H1 (cell line): ENCODE measurements at regions not wholly inside any gene's neighbourhood (a gene's known extent, or its start where the extent isn't known, plus 50 kb on each side); places are given as distances from the start of the nearest gene placed in this dataset.

Source experiments
- CBX8 ChIP-seq: fragments of 300-800, 300-1000 bp; sonication (generic); IDR thresholded peaks from 2 replicates; pipeline ENCODE4 v1.7.1; 2016; ENCODE audit warnings: low read depth, low read length, borderline replicate concordance
- SUZ12 ChIP-seq: fragments of 200-600 bp; sonication (generic); IDR thresholded peaks from 2 replicates; pipeline ENCODE4 v1.6.1; 2012; ENCODE audit warnings: mild to moderate bottlenecking, inconsistent platforms, low read length, moderate library complexity, mixed read lengths
- TEAD4 ChIP-seq: IDR thresholded peaks from 2 replicates; pipeline ENCODE4 v1.6.1; 2012; ENCODE audit warnings: low read depth, low read length, inconsistent platforms, mixed read lengths
- TF ChIP-seq, protein P1 (sequence below): IDR thresholded peaks from 2 replicates; pipeline ENCODE4 v1.6.1; 2011; ENCODE audit warnings: low read length, improper control_type of control experiment

DNA sequence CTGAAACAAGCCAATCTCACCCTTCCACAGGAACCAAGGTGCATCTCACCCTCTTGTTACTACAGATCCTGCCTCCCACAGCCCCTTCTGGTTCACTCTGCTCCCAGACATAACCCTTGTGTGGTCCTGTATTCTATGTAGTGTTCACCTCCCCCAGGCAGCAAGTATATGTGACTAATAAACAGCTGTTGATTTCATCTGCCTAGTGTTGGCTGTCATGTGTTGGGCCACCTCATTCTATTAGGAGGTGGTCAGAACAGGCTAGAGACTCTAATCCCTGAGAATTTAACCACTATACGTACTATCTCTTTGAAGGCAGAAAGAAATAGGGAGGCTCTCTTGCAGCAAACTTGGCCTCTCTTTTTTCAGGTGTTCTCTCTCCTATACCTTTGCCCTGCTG is 134.3 kb upstream of the RPL34 start (continued):
- TF ChIP-seq, protein P1, sequence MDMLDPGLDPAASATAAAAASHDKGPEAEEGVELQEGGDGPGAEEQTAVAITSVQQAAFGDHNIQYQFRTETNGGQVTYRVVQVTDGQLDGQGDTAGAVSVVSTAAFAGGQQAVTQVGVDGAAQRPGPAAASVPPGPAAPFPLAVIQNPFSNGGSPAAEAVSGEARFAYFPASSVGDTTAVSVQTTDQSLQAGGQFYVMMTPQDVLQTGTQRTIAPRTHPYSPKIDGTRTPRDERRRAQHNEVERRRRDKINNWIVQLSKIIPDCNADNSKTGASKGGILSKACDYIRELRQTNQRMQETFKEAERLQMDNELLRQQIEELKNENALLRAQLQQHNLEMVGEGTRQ, result no peak
- no peak for TF ChIP-seq CBX8
- TF ChIP-seq SUZ12, result no peak
- TF ChIP-seq TEAD4, result no peak
